Suprapubic skin (tissue), 4 donors: ENCODE measurements at regions not wholly inside any gene's neighbourhood (a gene's known extent, or its start where the extent isn't known, plus 50 kb on each side); places are given as distances from the start of the nearest gene placed in this dataset.
"Not testable (repeated sequence)": the region's sequence is repeated elsewhere in the genome, so short reads cannot be mapped to it uniquely, and the experiment has no call there.

Experiments used
- DNase-seq, 2 donors: peaks; one replicate each; pipeline ENCODE4 v3.0.0-alpha.2; 2019; ENCODE audit warnings: low spot score in 2 of 2
- H3K27ac ChIP-seq: fragments of 200-600 bp; sonication (generic); one replicate; pipeline ENCODE4 v1.5.1; 2019
- H3K27me3 ChIP-seq: fragments of 200-600 bp; sonication (generic); one replicate; pipeline ENCODE4 v1.5.1; 2019
- H3K36me3 ChIP-seq: fragments of 200-600 bp; sonication (generic); one replicate; pipeline ENCODE4 v1.5.1; 2019
- H3K4me1 ChIP-seq: fragments of 200-600 bp; sonication (generic); one replicate; pipeline ENCODE4 v1.5.1; 2019
- H3K4me3 ChIP-seq: fragments of 200-600 bp; sonication (generic); one replicate; pipeline ENCODE4 v1.5.1; 2019; ENCODE audit warnings: mild to moderate bottlenecking
- H3K9me3 ChIP-seq: fragments of 200-600 bp; sonication (generic); one replicate; pipeline ENCODE4 v1.5.1; 2019
- EP300 ChIP-seq: sonication (generic); formaldehyde crosslinking; IDR thresholded peaks from one replicate; pipeline ENCODE4 v1.6.1; 2017; ENCODE audit warnings: antibody characterized with exemption
- POLR2A ChIP-seq, 2 donors: fragments of 450-650 bp; IDR thresholded peaks; one replicate each; pipeline ENCODE4 v1.6.1; 2017; ENCODE audit warnings: antibody characterized with exemption in 2 of 2, mild to moderate bottlenecking in 2 of 2, moderate library complexity in 2 of 2
- POLR2AphosphoS5 ChIP-seq, 3 donors: sonication (generic); formaldehyde crosslinking; IDR thresholded peaks; one replicate each; pipeline ENCODE4 v1.6.1; 2017; ENCODE audit warnings: antibody characterized with exemption in 3 of 3
- WGBS: methylation state at CpG from one replicate; pipeline ENCODE4 v1.1.5; 2018; 5-methylcytosine and 5-hydroxymethylcytosine counted together
- TF ChIP-seq, protein P1 (sequence below), 2 donors: fragments of 200-600 bp in 1 of 2; fragments of 450-650 bp in 1 of 2; sonication (generic) in 1 of 2; IDR thresholded peaks; one replicate each; pipeline ENCODE4 v1.5.1; 2016 to 2019; ENCODE audit warnings: antibody characterized with exemption in 2 of 2, mild to moderate bottlenecking in 1 of 2, moderate library complexity in 1 of 2

DNA sequence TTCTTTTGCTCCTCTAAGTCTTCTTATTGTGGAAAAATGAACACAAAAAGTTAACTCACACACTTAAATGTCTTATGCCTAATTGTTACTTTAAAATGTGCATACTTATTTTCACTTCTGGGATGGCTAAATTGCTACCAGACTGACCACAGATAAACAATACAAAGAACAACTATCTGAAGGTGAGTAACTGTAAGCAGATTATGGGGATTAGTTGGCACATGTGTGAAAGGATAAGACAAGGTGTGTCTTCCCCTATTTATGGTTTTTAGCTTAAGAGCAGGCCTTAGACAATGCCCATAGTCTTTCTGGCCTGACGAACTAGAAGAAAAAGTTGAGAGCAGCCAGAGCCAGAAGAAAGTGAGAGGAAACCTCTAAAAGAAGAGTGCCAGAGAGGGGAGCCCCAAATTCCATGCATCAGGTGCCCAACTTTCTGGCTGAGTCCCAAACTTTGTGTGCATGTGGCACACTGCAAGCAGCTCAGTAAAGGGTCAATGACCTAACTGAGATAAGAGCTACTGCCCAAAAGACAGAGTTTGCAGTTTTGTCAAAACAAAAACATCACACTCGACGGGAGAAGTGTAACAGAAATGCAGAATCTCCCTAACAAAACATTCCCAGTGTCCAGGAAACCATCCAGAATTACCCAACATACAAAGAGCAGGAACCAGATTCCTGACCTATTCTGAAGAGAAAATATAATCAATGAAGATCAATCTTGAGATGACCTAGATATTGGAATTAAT is 375.4 kb downstream of the KCNRG start:
- H3K9me3 ChIP-seq: no peaks in the 10 kb centered on the region
- peaks cover 6% of the 10 kb centered on the region for H3K4me1 ChIP-seq
- no peaks in the 10 kb centered on the region for H3K36me3 ChIP-seq
- no peak overlapping the region for H3K4me3 ChIP-seq
- TF ChIP-seq EP300: no peak
- no peak overlapping the region for H3K27ac ChIP-seq
- WGBS: 91% methylated on average over 3 of the region's 3 CpGs
- no peak for DNase-seq
- no peaks in the 10 kb centered on the region for H3K27me3 ChIP-seq

DNA sequence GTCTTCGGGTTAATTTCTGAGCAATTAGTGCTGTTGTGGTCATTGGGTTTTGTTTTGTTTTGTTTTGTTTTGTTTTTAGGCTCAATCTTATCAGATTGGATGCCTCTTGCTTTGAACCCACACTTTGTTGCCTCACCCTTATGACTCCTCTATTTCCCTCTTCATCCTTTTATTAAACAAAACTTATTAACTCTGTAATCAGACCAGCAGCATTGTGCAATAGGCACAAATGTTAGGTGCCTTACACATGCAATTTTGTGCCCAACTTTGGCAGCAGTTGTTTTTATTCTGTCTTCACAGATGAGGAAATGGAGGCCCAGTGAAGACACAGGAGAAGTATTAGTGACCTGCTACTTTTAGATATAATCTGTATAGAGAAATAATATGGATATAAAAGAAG is 377.7 kb downstream of the KCNRG start:
- no peaks in the 10 kb centered on the region for H3K4me1 ChIP-seq
- 80% methylated on average over 1 of the region's 1 CpG for WGBS
- H3K27me3 ChIP-seq: no peaks in the 10 kb centered on the region
- no peak for DNase-seq
- H3K36me3 ChIP-seq: no peaks in the 10 kb centered on the region
- no peaks in the 10 kb centered on the region for H3K9me3 ChIP-seq
- H3K4me3 ChIP-seq: no peak overlapping the region
- TF ChIP-seq, protein P1, sequence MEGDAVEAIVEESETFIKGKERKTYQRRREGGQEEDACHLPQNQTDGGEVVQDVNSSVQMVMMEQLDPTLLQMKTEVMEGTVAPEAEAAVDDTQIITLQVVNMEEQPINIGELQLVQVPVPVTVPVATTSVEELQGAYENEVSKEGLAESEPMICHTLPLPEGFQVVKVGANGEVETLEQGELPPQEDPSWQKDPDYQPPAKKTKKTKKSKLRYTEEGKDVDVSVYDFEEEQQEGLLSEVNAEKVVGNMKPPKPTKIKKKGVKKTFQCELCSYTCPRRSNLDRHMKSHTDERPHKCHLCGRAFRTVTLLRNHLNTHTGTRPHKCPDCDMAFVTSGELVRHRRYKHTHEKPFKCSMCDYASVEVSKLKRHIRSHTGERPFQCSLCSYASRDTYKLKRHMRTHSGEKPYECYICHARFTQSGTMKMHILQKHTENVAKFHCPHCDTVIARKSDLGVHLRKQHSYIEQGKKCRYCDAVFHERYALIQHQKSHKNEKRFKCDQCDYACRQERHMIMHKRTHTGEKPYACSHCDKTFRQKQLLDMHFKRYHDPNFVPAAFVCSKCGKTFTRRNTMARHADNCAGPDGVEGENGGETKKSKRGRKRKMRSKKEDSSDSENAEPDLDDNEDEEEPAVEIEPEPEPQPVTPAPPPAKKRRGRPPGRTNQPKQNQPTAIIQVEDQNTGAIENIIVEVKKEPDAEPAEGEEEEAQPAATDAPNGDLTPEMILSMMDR (IDR thresholded peaks at IDR 0.05): no peak
- no peak for TF ChIP-seq EP300
- no peak overlapping the region for H3K27ac ChIP-seq

DNA sequence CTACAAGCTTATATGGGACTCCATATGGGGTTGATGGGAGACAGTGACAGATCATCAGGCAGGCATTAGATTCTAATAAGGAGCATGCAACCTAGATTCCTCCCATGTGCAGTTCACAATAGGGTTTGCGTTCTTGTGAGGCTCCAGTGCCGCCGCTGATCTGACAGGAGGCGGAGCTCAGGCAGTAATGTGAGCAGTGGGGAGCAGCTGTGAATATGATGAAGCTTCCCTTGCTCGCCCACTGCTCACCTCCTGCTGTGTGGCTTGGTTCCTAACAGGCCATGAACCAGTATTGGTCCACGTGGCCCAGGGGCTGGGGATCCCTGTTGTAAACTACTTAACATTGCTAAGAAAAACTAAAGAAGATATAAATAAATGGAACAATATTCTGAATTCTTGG is 378.4 kb downstream of the KCNRG start:
- no peaks in the 10 kb centered on the region for H3K4me1 ChIP-seq
- DNase-seq: no peak

GRCh38 chr13:50396001-50396400 is 380.8 kb downstream of the KCNRG start:
- H3K9me3 ChIP-seq: no peaks in the 10 kb centered on the region
- TF ChIP-seq, protein P1 (IDR thresholded peaks at IDR 0.05): no peak
- TF ChIP-seq POLR2A (IDR thresholded peaks at IDR 0.05): no peak
- no peak for TF ChIP-seq POLR2AphosphoS5 (IDR thresholded peaks at IDR 0.05)
- TF ChIP-seq EP300: no peak
- H3K27me3 ChIP-seq: no peaks in the 10 kb centered on the region
- H3K27ac ChIP-seq: no peak overlapping the region
- no peaks in the 10 kb centered on the region for H3K36me3 ChIP-seq
- peaks cover 2% of the 10 kb centered on the region for H3K4me1 ChIP-seq
- no peak for DNase-seq
- H3K4me3 ChIP-seq: no peak overlapping the region

More for the DNA sequence above, 378.4 kb downstream of the KCNRG start:
- no peaks in the 10 kb centered on the region for H3K27me3 ChIP-seq
- 62% methylated on average over 6 of the region's 6 CpGs for WGBS
- H3K9me3 ChIP-seq: no peaks in the 10 kb centered on the region
- H3K36me3 ChIP-seq: no peaks in the 10 kb centered on the region
- no peak for TF ChIP-seq EP300
- no peak for TF ChIP-seq POLR2AphosphoS5 (IDR thresholded peaks at IDR 0.05)
- TF ChIP-seq POLR2A (IDR thresholded peaks at IDR 0.05): no peak
- TF ChIP-seq, protein P1 (IDR thresholded peaks at IDR 0.05): no peak
- H3K27ac ChIP-seq: no peak overlapping the region
- H3K4me3 ChIP-seq: no peak overlapping the region

- not testable (repeated sequence) for H3K4me3 ChIP-seq, DNase-seq, H3K9me3 ChIP-seq, H3K4me1 ChIP-seq, H3K27ac ChIP-seq, H3K36me3 ChIP-seq, H3K27me3 ChIP-seq
- WGBS: 97% methylated on average over 6 of the region's 31 CpGs
Measured at GRCh38 chr13:50396618-50397017, 381.4 kb downstream of the KCNRG start.

DNA sequence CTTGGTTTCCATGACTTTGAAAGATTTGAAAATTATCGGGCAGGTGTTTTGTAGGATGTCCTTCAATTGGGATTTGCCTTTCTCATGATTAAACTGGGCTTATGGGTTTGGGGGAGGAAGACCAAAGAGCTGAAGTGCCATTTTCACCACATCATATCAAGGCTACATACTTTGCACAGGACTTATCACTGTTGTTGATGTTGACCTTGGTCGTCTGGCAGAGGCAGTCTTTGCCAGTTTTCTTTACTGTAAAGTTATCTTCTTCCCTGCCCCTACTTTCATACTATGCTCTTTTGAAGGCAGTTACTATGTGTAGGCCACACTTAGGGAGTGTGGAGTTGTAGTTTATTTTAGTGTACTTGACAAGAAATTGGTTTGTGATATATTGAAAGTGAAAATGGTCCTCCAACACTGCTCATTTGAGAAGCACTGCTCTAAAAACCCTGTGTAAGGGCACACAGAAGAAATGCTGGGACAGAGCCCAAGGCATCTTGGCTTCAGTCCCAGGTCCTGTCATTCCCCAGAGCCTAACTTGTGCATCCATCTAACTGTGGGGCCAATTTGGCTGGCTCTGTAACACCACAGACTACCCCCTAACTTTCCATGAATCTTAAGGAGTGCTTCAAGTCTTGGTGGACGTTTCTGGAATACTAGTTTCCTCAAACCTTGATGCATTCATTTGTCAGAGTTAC is 384.9 kb downstream of the KCNRG start:
- Histone ChIP-seq H3K9me3 (no peaks in the 10 kb centered on the region), H3K27me3 (no peaks in the 10 kb centered on the region), H3K4me1 (peaks cover 11% of the 10 kb centered on the region), H3K36me3 (no peaks in the 10 kb centered on the region), H3K4me3 (no peak overlapping the region), H3K27ac (no peak overlapping the region)
- TF ChIP-seq, protein P1 (IDR thresholded peaks at IDR 0.05): no peak
- TF ChIP-seq POLR2A (IDR thresholded peaks at IDR 0.05) (no peak), EP300 (no peak), POLR2AphosphoS5 (IDR thresholded peaks at IDR 0.05) (no peak)
- no peak for DNase-seq
- 81% methylated on average over 3 of the region's 3 CpGs for WGBS
